Vagina (tissue), 2 donors: ENCODE measurements at regions not wholly inside any gene's neighbourhood (a gene's known extent, or its start where the extent isn't known, plus 50 kb on each side); places are given as distances from the start of the nearest gene placed in this dataset.

Experiments used
- POLR2AphosphoS5 ChIP-seq, 2 donors: sonication (generic); formaldehyde crosslinking; IDR thresholded peaks; one replicate each; pipeline ENCODE4 v1.9.0; 2017; ENCODE audit warnings: antibody characterized with exemption in 2 of 2, mild to moderate bottlenecking in 2 of 2, low read depth in 1 of 2; ENCODE audit not compliant: insufficient read depth in 1 of 2
- TF ChIP-seq, protein P1 (sequence below), 3 experiments: fragments of 450-650 bp in 2 of 3; fragments of 200-600 bp in 1 of 3; sonication (generic) in 1 of 3; IDR thresholded peaks; one replicate each; pipeline ENCODE4 v1.5.1; 2017 to 2019; ENCODE audit warnings: antibody characterized with exemption in 3 of 3, mild to moderate bottlenecking in 2 of 3, moderate library complexity in 2 of 3

GRCh38 chr14:56351861-56352260 is 227.7 kb upstream of the TMEM260 start:
- TF ChIP-seq, protein P1, sequence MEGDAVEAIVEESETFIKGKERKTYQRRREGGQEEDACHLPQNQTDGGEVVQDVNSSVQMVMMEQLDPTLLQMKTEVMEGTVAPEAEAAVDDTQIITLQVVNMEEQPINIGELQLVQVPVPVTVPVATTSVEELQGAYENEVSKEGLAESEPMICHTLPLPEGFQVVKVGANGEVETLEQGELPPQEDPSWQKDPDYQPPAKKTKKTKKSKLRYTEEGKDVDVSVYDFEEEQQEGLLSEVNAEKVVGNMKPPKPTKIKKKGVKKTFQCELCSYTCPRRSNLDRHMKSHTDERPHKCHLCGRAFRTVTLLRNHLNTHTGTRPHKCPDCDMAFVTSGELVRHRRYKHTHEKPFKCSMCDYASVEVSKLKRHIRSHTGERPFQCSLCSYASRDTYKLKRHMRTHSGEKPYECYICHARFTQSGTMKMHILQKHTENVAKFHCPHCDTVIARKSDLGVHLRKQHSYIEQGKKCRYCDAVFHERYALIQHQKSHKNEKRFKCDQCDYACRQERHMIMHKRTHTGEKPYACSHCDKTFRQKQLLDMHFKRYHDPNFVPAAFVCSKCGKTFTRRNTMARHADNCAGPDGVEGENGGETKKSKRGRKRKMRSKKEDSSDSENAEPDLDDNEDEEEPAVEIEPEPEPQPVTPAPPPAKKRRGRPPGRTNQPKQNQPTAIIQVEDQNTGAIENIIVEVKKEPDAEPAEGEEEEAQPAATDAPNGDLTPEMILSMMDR (IDR thresholded peaks at IDR 0.05) = no peak
- no peak for TF ChIP-seq POLR2AphosphoS5 (IDR thresholded peaks at IDR 0.05; ENCODE audit: insufficient read depth in 1 of 2, low read depth in 1 of 2)
